H1 (cell line): ENCODE measurements at regions not wholly inside any gene's neighbourhood (a gene's known extent, or its start where the extent isn't known, plus 50 kb on each side); places are given as distances from the start of the nearest gene placed in this dataset.

Experiments used
- NANOG ChIP-seq: IDR thresholded peaks from 2 replicates; pipeline ENCODE4 v1.6.1; 2011; ENCODE audit warnings: low read length, low read depth, mild to moderate bottlenecking, inconsistent platforms; ENCODE audit not compliant: insufficient read depth, poor library complexity, severe bottlenecking
- NRF1 ChIP-seq: IDR thresholded peaks from 2 replicates; pipeline ENCODE4 v1.6.1; 2011; ENCODE audit warnings: mild to moderate bottlenecking, low read depth, low read length, improper control_type of control experiment
- POLR2AphosphoS5 ChIP-seq: IDR thresholded peaks from 2 replicates; pipeline ENCODE4 v1.6.1; 2011; ENCODE audit warnings: low read depth, low read length

DNA sequence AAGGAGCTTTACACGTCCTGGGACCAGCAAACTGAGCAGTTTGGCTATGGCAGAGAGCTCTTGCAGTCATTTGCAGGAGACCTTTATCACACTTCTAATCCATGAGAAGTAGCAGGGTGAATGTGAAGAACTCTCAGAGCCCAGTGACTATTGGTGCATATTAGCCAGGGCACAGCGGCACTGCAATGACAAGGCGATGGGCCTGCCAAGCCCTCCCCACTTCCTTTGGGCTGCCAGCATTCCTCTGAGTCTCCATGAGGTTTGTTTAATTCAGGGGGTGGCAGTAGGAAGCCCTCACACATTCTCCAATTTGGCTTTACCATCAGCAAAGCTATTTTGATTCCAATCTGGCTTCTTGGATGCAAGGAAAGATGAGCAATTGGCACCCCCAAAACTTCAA, 79.2 kb upstream of the TSPAN7 start (continued):
- no peak for TF ChIP-seq NANOG
- TF ChIP-seq NRF1 = no peak
- no peak for TF ChIP-seq POLR2AphosphoS5
- TF ChIP-seq, all 59 proteins: peak for 0
